ACC112 (cell line): ENCODE measurements at regions not wholly inside any gene's neighbourhood (a gene's known extent, or its start where the extent isn't known, plus 50 kb on each side); places are given as distances from the start of the nearest gene placed in this dataset.

Source experiments
- H2AFZ ChIP-seq: fragments of 200-600 bp; sonication (generic); one replicate; pipeline ENCODE4 v1.6.0; 2017; ENCODE audit warnings: antibody characterized with exemption, low read length; ENCODE audit not compliant: unreplicated experiment
- H3K27ac ChIP-seq: fragments of 200-600 bp; sonication (generic); 2 replicates; pipeline ENCODE4 v1.5.1; 2014; ENCODE audit warnings: low read depth, mild to moderate bottlenecking, antibody characterized with exemption, low read length, moderate library complexity
- H3K27me3 ChIP-seq: fragments of 200-600 bp; sonication (generic); 2 replicates; pipeline ENCODE4 v1.6.1; 2014; ENCODE audit warnings: mild to moderate bottlenecking, antibody characterized with exemption, low read length, moderate library complexity, mixed read lengths; ENCODE audit not compliant: insufficient read depth
- H3K36me3 ChIP-seq: fragments of 200-600 bp; sonication (generic); 2 replicates; pipeline ENCODE4 v1.6.1; 2016; ENCODE audit warnings: mild to moderate bottlenecking, antibody characterized with exemption, low read length, moderate library complexity, mixed read lengths; ENCODE audit not compliant: insufficient read depth
- H3K4me1 ChIP-seq: fragments of 200-600 bp; sonication (generic); one replicate; pipeline ENCODE4 v1.6.1; 2016; ENCODE audit warnings: low read length, mixed read lengths; ENCODE audit not compliant: insufficient read depth, unreplicated experiment, control insufficient read depth
- H3K4me3 ChIP-seq: fragments of 200-600 bp; sonication (generic); 2 replicates; pipeline ENCODE4 v1.5.1; 2014; ENCODE audit warnings: mild to moderate bottlenecking, low read depth, low read length
- H3K79me2 ChIP-seq: fragments of 200-600 bp; sonication (generic); one replicate; pipeline ENCODE4 v1.6.0; 2016; ENCODE audit warnings: low read length; ENCODE audit not compliant: control insufficient read depth, unreplicated experiment, insufficient read depth

DNA sequence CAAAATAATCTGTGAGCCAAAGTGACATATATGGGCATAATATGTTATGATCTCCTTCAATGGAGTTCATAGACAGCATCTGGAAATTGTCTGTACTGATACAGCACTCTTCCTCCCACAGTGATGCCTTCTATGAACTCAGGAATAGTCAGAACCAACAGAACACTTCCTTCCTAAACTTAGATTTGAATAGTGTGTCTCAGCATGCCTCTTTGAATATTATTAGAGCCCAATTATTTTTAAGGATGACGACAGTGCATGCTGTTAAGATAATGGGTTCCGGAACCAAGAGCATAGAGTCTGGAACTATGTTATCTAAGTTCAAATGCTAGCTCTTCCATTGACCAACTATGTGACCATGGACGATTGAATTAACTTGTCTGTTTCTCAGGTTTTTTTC is 386.6 kb upstream of the PRICKLE1 start:
- Histone ChIP-seq H2AFZ (no peak overlapping the region), H3K36me3 (no peaks in the 10 kb centered on the region), H3K4me3 (no peak overlapping the region), H3K27ac (no peak overlapping the region), H3K4me1 (peaks cover 3% of the 10 kb centered on the region), H3K27me3 (no peaks in the 10 kb centered on the region), H3K79me2 (no peaks in the 10 kb centered on the region)

DNA sequence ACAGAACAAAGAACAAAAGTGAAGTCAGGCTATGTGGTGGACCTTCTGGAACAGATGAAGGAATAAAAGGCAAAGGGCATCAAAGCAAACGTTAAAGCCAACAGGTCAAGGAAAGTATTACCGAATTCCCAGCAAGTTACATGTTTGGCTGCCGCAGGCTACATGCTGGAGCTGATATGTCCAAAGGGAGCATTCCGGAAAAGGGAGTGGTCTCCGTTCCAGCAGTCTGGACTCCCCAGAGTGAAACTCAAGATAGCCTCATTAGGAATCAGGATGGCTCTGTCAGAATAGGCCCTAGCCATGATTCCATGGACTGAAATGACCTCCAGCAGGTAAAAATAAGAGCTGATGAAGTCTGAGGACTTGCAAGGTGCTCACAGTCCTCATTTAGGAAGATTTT is 379.8 kb upstream of the PRICKLE1 start:
- H3K27ac ChIP-seq = no peak overlapping the region

GRCh38 chr12:42968426-42968825 is 378.9 kb upstream of the PRICKLE1 start:
- no peak overlapping the region for H3K4me3 ChIP-seq
- no peak overlapping the region for H2AFZ ChIP-seq
- no peaks in the 10 kb centered on the region for H3K36me3 ChIP-seq
- no peaks in the 10 kb centered on the region for H3K79me2 ChIP-seq
- H3K4me1 ChIP-seq = no peaks in the 10 kb centered on the region
- no peak overlapping the region for H3K27ac ChIP-seq
- H3K27me3 ChIP-seq = no peaks in the 10 kb centered on the region

More for the DNA sequence above, 379.8 kb upstream of the PRICKLE1 start:
- Histone ChIP-seq H3K4me1 (no peaks in the 10 kb centered on the region), H2AFZ (no peak overlapping the region), H3K36me3 (no peaks in the 10 kb centered on the region), H3K79me2 (no peaks in the 10 kb centered on the region), H3K27me3 (no peaks in the 10 kb centered on the region), H3K4me3 (no peak overlapping the region)

DNA sequence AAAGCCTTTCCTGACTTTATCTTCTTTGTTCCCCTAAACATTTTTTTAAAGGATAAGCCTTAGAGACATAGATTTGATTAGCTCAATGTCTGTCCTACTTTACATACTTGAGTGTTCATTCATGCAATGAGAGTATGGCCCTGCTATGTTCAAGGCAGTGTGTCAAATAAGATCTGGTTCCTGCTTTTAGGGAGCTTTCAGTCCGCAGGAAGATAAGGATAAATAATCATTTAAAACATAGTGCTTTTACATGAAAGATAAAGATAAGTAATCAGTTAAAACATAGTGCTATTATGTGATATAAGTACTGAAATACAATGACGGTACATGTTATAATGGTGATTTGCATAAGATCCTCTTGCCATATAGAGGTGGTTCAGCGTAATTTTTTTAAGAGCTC is 378.3 kb upstream of the PRICKLE1 start:
- no peaks in the 10 kb centered on the region for H3K27me3 ChIP-seq
- no peaks in the 10 kb centered on the region for H3K79me2 ChIP-seq
- no peak overlapping the region for H3K4me3 ChIP-seq
- H3K36me3 ChIP-seq = no peaks in the 10 kb centered on the region
- no peak overlapping the region for H3K27ac ChIP-seq
- H3K4me1 ChIP-seq = no peaks in the 10 kb centered on the region
- no peak overlapping the region for H2AFZ ChIP-seq

DNA sequence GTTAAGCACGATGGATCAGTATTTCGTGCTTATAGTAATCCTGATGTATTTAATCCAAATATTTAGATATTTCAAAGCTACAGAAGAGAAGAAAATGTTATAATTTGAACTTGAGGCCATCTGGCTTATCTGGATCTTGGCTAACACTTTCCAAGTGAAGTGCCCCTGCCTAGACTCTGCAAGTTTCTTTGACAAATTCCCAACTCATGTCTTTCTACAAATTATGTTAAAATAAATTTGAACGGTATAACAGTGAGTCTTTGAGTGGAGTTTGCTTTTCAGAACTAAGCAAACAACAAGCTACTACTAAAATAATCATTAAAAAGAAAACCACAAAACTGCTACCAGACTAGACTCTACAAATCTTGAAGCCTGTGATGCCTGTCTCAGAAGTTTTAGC is 374.4 kb upstream of the PRICKLE1 start:
- H3K4me1 ChIP-seq = peaks cover 23% of the 10 kb centered on the region
- H2AFZ ChIP-seq = no peak overlapping the region
- no peak overlapping the region for H3K27ac ChIP-seq
- H3K27me3 ChIP-seq = no peaks in the 10 kb centered on the region
- H3K4me3 ChIP-seq = no peak overlapping the region
- H3K79me2 ChIP-seq = no peaks in the 10 kb centered on the region
- no peaks in the 10 kb centered on the region for H3K36me3 ChIP-seq

GRCh38 chr12:42962384-42962783 is 372.8 kb upstream of the PRICKLE1 start:
- Histone ChIP-seq H3K4me3 (no peak overlapping the region), H3K36me3 (no peaks in the 10 kb centered on the region), H3K79me2 (no peaks in the 10 kb centered on the region), H3K27me3 (no peaks in the 10 kb centered on the region), H3K4me1 (peaks cover 23% of the 10 kb centered on the region), H3K27ac (no peak overlapping the region), H2AFZ (no peak overlapping the region)

- H3K36me3 ChIP-seq = no peaks in the 10 kb centered on the region
- no peaks in the 10 kb centered on the region for H3K79me2 ChIP-seq
- H3K4me1 ChIP-seq = peaks cover 23% of the 10 kb centered on the region
- no peak overlapping the region for H2AFZ ChIP-seq
- no peak overlapping the region for H3K27ac ChIP-seq
- no peaks in the 10 kb centered on the region for H3K27me3 ChIP-seq
- H3K4me3 ChIP-seq = peak overlapping the region; percentile 28; the same call in 1 of the 2 replicates
Observed at GRCh38 chr12:42961395-42961794, 371.8 kb upstream of the PRICKLE1 start.

GRCh38 chr12:42960087-42960527 is 370.6 kb upstream of the PRICKLE1 start:
- Histone ChIP-seq H3K4me3 (no peak overlapping the region), H3K79me2 (no peaks in the 10 kb centered on the region), H2AFZ (no peak overlapping the region), H3K27me3 (no peaks in the 10 kb centered on the region), H3K36me3 (no peaks in the 10 kb centered on the region), H3K27ac (no peak overlapping the region), H3K4me1 (peaks cover 23% of the 10 kb centered on the region)

DNA sequence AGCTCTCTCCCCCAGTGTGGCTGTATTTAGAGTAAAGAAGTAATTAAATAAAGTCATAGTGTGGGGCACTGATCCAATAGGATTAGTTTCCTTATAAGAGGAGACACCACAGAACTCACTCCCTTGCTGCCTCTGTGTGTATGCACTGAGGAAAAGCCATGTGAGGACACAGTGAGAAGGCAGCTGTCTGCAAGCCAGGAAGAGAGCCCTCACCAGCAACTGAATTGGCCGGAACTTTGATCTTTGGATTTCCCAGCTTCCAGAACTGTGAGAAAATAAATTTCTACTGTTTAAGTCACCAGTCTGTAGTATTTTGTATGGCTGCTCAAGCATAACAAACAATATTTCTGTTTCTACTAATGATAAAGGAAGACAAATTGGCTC is 368.7 kb upstream of the PRICKLE1 start:
- H3K27ac ChIP-seq = no peak overlapping the region
- H3K36me3 ChIP-seq = no peaks in the 10 kb centered on the region
- H3K79me2 ChIP-seq = no peaks in the 10 kb centered on the region
- no peaks in the 10 kb centered on the region for H3K27me3 ChIP-seq
- no peak overlapping the region for H2AFZ ChIP-seq
- peaks cover 23% of the 10 kb centered on the region for H3K4me1 ChIP-seq
- no peak overlapping the region for H3K4me3 ChIP-seq

DNA sequence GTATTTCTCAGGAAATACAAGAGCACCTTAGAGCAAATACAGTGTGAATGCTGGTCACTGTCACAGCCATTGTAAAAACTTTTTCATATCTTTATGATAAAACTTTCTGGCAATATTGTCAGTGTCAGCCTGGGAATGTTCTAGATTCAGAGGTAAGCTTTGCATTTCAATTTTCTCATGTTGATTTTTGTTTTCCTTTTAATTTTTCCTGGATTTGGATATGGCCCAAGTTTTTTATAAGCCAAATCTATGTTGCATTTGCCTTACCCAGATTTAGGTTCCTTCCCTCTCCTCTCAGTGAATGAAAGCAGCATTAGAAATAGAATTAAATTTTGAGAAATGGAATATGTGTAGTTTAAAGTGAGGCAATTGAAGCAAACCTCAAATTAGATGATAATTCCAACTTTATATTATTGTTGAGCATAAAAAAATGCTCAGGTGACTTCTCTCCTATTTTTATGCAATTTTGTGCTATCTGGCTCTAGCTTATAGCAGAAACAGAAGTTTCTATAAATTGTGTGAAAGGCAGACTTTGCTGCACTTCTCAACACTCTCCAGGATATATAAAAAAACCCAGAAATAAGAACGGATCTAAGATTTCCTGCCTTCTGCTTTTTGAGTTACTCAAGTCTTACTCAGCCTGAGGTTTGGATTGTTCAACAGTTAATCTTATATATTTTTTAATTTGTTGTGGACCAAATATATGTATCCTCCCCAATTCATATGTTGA is 368.2 kb upstream of the PRICKLE1 start:
- Histone ChIP-seq H3K4me3 (no peak overlapping the region), H3K27me3 (no peaks in the 10 kb centered on the region), H3K27ac (no peak overlapping the region), H3K4me1 (peaks cover 23% of the 10 kb centered on the region), H2AFZ (no peak overlapping the region), H3K79me2 (no peaks in the 10 kb centered on the region), H3K36me3 (no peaks in the 10 kb centered on the region)

- peaks cover 19% of the 10 kb centered on the region for H3K4me1 ChIP-seq
- H3K27ac ChIP-seq = no peak overlapping the region
- H3K27me3 ChIP-seq = no peaks in the 10 kb centered on the region
- H3K36me3 ChIP-seq = no peaks in the 10 kb centered on the region
- no peak overlapping the region for H2AFZ ChIP-seq
- no peak overlapping the region for H3K4me3 ChIP-seq
- no peaks in the 10 kb centered on the region for H3K79me2 ChIP-seq
Observed at GRCh38 chr12:42957136-42957535, 367.6 kb upstream of the PRICKLE1 start.
